SK-N-SH (cell line): ENCODE measurements at regions not wholly inside any gene's neighbourhood (a gene's known extent, or its start where the extent isn't known, plus 50 kb on each side); places are given as distances from the start of the nearest gene placed in this dataset.

ENCODE experiments used
- CTCF ChIA-PET: fragments of 300-600, 350-600 bp; formaldehyde crosslinking; extraction: SDS; loops from one replicate; lab custom pipeline; 2021; lab: Yijun Ruan, JAX
- POLR2A ChIA-PET: fragments of 350-600 bp; sonication (Branson Sonifier 250); formaldehyde crosslinking; extraction: SDS; loops from one replicate; lab custom pipeline; 2020; ENCODE audit warnings: antibody characterized with exemption, inconsistent platforms; lab: Yijun Ruan, JAX
- DNase-seq: peaks from one replicate; pipeline ENCODE4 v3.0.0; 2012
- H2AFZ ChIP-seq: fragments of 200-600 bp; sonication (generic); 2 replicates; pipeline ENCODE4 v1.8.1; 2016; ENCODE audit warnings: antibody characterized with exemption, mild to moderate bottlenecking, low read depth
- H3F3A ChIP-seq: fragments of 200-600 bp; sonication (generic); replicated peaks from 2 replicates; pipeline ENCODE3; 2016; ENCODE audit warnings: antibody characterized with exemption, mild to moderate bottlenecking; ENCODE audit not compliant: insufficient read depth
- H3K27ac ChIP-seq, 2 experiments: fragments of 200-500 bp in 1 of 2; fragments of 200-600 bp in 1 of 2; sonication (Bioruptor generic) in 1 of 2; sonication (generic), shearing (Covaris generic) in 1 of 2; 2 replicates each; pipeline versions ENCODE4 v1.5.1 to v1.6.1; 2014 to 2016; ENCODE audit warnings: low read depth in 2 of 2, inconsistent platforms in 1 of 2, low read length in 1 of 2, mild to moderate bottlenecking in 1 of 2, mixed read lengths in 1 of 2
- H3K27me3 ChIP-seq: fragments of 200-600 bp; sonication (generic), shearing (Covaris generic); 2 replicates; pipeline ENCODE4 v1.6.1; 2016; ENCODE audit warnings: mixed run types; ENCODE audit not compliant: insufficient read depth
- H3K36me3 ChIP-seq, 2 experiments: fragments of 200-500 bp in 1 of 2; fragments of 200-600 bp in 1 of 2; sonication (Bioruptor generic) in 1 of 2; sonication (generic) in 1 of 2; replicated peaks in 1 of 2; 2 replicates each; pipeline versions ENCODE3 to v1.5.1; 2014 to 2016; ENCODE audit warnings: low read length in 1 of 2, mild to moderate bottlenecking in 1 of 2; ENCODE audit not compliant: insufficient read depth in 2 of 2, control insufficient read depth in 1 of 2
- H3K4me1 ChIP-seq, 2 experiments: fragments of 200-500 bp in 1 of 2; fragments of 200-600 bp in 1 of 2; sonication (Bioruptor generic) in 1 of 2; sonication (generic), shearing (Covaris generic) in 1 of 2; 2 replicates each; pipeline versions ENCODE4 v1.5.1 to v1.6.1; 2014 to 2016; ENCODE audit warnings: low read depth in 1 of 2, low read length in 1 of 2, mixed run types in 1 of 2; ENCODE audit not compliant: insufficient read depth in 2 of 2, control insufficient read depth in 1 of 2
- H3K4me2 ChIP-seq: fragments of 200-600 bp; sonication (generic), shearing (Covaris generic); 2 replicates; pipeline ENCODE4 v1.6.1; 2017; ENCODE audit warnings: mixed run types
- H3K4me3 ChIP-seq, 2 experiments: fragments of 200-500 bp in 1 of 2; fragments of 200-600 bp in 1 of 2; sonication (Bioruptor generic) in 1 of 2; sonication (generic), shearing (Covaris generic) in 1 of 2; 2 replicates each; pipeline versions ENCODE4 v1.5.1 to v1.8.1; 2014 to 2016; ENCODE audit warnings: low read depth in 2 of 2, inconsistent platforms in 1 of 2, low read length in 1 of 2, mild to moderate bottlenecking in 1 of 2, mixed read lengths in 1 of 2, moderate library complexity in 1 of 2
- H3K79me2 ChIP-seq: fragments of 200-600 bp; sonication (generic); 2 replicates; pipeline ENCODE4 v1.8.1; 2017; ENCODE audit warnings: mild to moderate bottlenecking; ENCODE audit not compliant: insufficient read depth
- H3K9ac ChIP-seq: fragments of 200-600 bp; sonication (generic); 2 replicates; pipeline ENCODE4 v1.6.1; 2017; ENCODE audit warnings: mixed run types
- H3K9me2 ChIP-seq: fragments of 200-600 bp; sonication (generic); 2 replicates; pipeline ENCODE4 v1.6.1; 2017; ENCODE audit warnings: mixed run types
- H3K9me3 ChIP-seq: fragments of 200-600 bp; sonication (generic); 2 replicates; pipeline ENCODE4 v1.6.1; 2017; ENCODE audit warnings: mixed run types, mild to moderate bottlenecking, moderate library complexity
- H4K20me1 ChIP-seq: fragments of 200-600 bp; sonication (generic); 2 replicates; pipeline ENCODE4 v1.6.1; 2017; ENCODE audit warnings: mild to moderate bottlenecking, mixed run types; ENCODE audit not compliant: insufficient read depth
- CTCF ChIP-seq: fragments of 200-600 bp; sonication (generic); IDR thresholded peaks from 2 replicates; pipeline ENCODE4 v1.6.1; 2017; ENCODE audit warnings: antibody characterized with exemption, mild to moderate bottlenecking, moderate library complexity
- ELF1 ChIP-seq: IDR thresholded peaks from 2 replicates; pipeline ENCODE4 v1.4.0; 2012
- EP300 ChIP-seq, 2 experiments: IDR thresholded peaks; 2 replicates each; pipeline versions ENCODE4 v1.4.0 to v1.6.1; 2012; ENCODE audit warnings: borderline replicate concordance in 1 of 2, low read depth in 1 of 2, low read length in 1 of 2
- EZH2phosphoT487 ChIP-seq: fragments of 200-600 bp; sonication (generic); IDR thresholded peaks from 2 replicates; pipeline ENCODE4 v1.6.1; 2017; ENCODE audit warnings: low read depth, mixed run types, mild to moderate bottlenecking, antibody characterized with exemption, moderate library complexity, borderline replicate concordance
- FOXJ3 ChIP-seq: sonication (generic); formaldehyde crosslinking; IDR thresholded peaks from 2 replicates; pipeline ENCODE4 v1.5.1; 2020; ENCODE audit warnings: mild to moderate bottlenecking, missing genetic modification reagents
- GABPA ChIP-seq: IDR thresholded peaks from 2 replicates; pipeline ENCODE4 v1.4.0; 2012; ENCODE audit warnings: low read depth, mild to moderate bottlenecking
- GATA2 ChIP-seq: sonication (generic); formaldehyde crosslinking; IDR thresholded peaks from 2 replicates; pipeline ENCODE4 v1.5.0; 2020; ENCODE audit warnings: mild to moderate bottlenecking, missing genetic modification reagents
- JUND ChIP-seq: IDR thresholded peaks from 2 replicates; pipeline ENCODE4 v1.4.0; 2012
- MEF2A ChIP-seq: IDR thresholded peaks from 2 replicates; pipeline ENCODE4 v1.4.0; 2012; ENCODE audit warnings: low read depth, borderline replicate concordance
- MXI1 ChIP-seq: IDR thresholded peaks from 2 replicates; pipeline ENCODE4 v1.6.1; 2012; ENCODE audit warnings: mild to moderate bottlenecking, low read depth, low read length, improper control_type of control experiment
- NRF1 ChIP-seq: IDR thresholded peaks from 2 replicates; pipeline ENCODE4 v1.6.1; 2012; ENCODE audit warnings: low read depth, mild to moderate bottlenecking, low read length
- PBX3 ChIP-seq: IDR thresholded peaks from 2 replicates; pipeline ENCODE4; 2012
- RAD21 ChIP-seq: IDR thresholded peaks from 2 replicates; pipeline ENCODE4 v1.6.1; 2012; ENCODE audit warnings: mild to moderate bottlenecking, low read length
- RCOR1 ChIP-seq: fragments of 150-350 bp; IDR thresholded peaks from 2 replicates; pipeline ENCODE4 v1.6.1; 2017; ENCODE audit warnings: antibody characterized with exemption, low read length
- REST ChIP-seq: IDR thresholded peaks from 2 replicates; pipeline ENCODE4 v1.6.1; 2012; ENCODE audit warnings: mild to moderate bottlenecking, low read depth, low read length, moderate library complexity
- RFX5 ChIP-seq: IDR thresholded peaks from 2 replicates; pipeline ENCODE4 v1.6.1; 2012; ENCODE audit warnings: mild to moderate bottlenecking, improper control_type of control experiment, low read length
- RXRA ChIP-seq: IDR thresholded peaks from 2 replicates; pipeline ENCODE4 v1.4.0; 2012; ENCODE audit warnings: low read depth, mild to moderate bottlenecking, borderline replicate concordance
- SMC3 ChIP-seq: IDR thresholded peaks from 2 replicates; pipeline ENCODE4 v1.6.1; 2012; ENCODE audit warnings: low read depth, low read length, improper control_type of control experiment
- TCF12 ChIP-seq: IDR thresholded peaks from 2 replicates; pipeline ENCODE4 v1.4.0; 2012
- TEAD4 ChIP-seq: IDR thresholded peaks from 2 replicates; pipeline ENCODE4 v1.4.0; 2012; ENCODE audit warnings: mild to moderate bottlenecking, borderline replicate concordance; ENCODE audit not compliant: insufficient read depth
- USF1 ChIP-seq: IDR thresholded peaks from 2 replicates; pipeline ENCODE4 v1.4.0; 2012; ENCODE audit warnings: low read depth, borderline replicate concordance
- WGBS: methylation state at CpG from one replicate; pipeline ENCODE4 v1.1.6; 2017; ENCODE audit warnings: low lambda C conversion rate; 5-methylcytosine and 5-hydroxymethylcytosine counted together

- Histone ChIP-seq H3K27me3 (no peaks in the 10 kb centered on the region), H3K9me3 (no peaks in the 10 kb centered on the region), H3K9me2 (no peaks in the 10 kb centered on the region), H3K27ac (no peak overlapping the region), H4K20me1 (no peaks in the 10 kb centered on the region), H3K9ac (no peak overlapping the region), H3K4me3 (no peak overlapping the region), H3K4me2 (no peak overlapping the region), H3K36me3 (no peaks in the 10 kb centered on the region), H3K79me2 (no peaks in the 10 kb centered on the region), H3K4me1 (no peaks in the 10 kb centered on the region), H2AFZ (no peak overlapping the region), H3F3A (no peaks in the 10 kb centered on the region)
- no peak for DNase-seq
- CTCF ChIA-PET = no interaction called here
- TF ChIP-seq TCF12 (no peak), MEF2A (no peak), GABPA (no peak), RAD21 (no peak), USF1 (no peak), JUND (no peak), ELF1 (no peak), MXI1 (no peak), RXRA (no peak), EP300 (IDR thresholded peaks at IDR 0.05; ENCODE audit: borderline replicate concordance in 1 of 2, low read depth in 1 of 2, low read length in 1 of 2) (no peak), FOXJ3 (no peak), CTCF (no peak), SMC3 (no peak), NRF1 (no peak), EZH2phosphoT487 (no peak), RCOR1 (no peak), GATA2 (CRISPR knock-in tag) (no peak), TEAD4 (no peak)
- 41% methylated on average over 9 of the region's 9 CpGs for WGBS
- POLR2A ChIA-PET = no interaction called here
These were observed 839.3 kb upstream of the CTNND2 start for GRCh38 chr5:12743582-12743981.

- no peak for DNase-seq
- Histone ChIP-seq H3K27me3 (no peaks in the 10 kb centered on the region), H3K9me2 (no peaks in the 10 kb centered on the region), H3K4me2 (no peak overlapping the region), H3F3A (no peaks in the 10 kb centered on the region), H3K4me1 (no peaks in the 10 kb centered on the region), H3K36me3 (no peaks in the 10 kb centered on the region), H3K27ac (no peak overlapping the region), H3K4me3 (no peak overlapping the region), H2AFZ (no peak overlapping the region), H3K79me2 (no peaks in the 10 kb centered on the region), H3K9me3 (no peaks in the 10 kb centered on the region), H4K20me1 (no peaks in the 10 kb centered on the region), H3K9ac (no peak overlapping the region)
- POLR2A ChIA-PET = no interaction called here
- no peak for TF ChIP-seq RFX5
- TF ChIP-seq PBX3 = no peak
- TF ChIP-seq REST = no peak
- no peak for TF ChIP-seq GABPA
- CTCF ChIA-PET = no interaction called here
- WGBS = 70% methylated on average over 1 of the region's 1 CpG
These were observed 826.1 kb upstream of the CTNND2 start for GRCh38 chr5:12730354-12730753.
